ENCODE measurements at regions not wholly inside any gene's neighbourhood (a gene's known extent, or its start where the extent isn't known, plus 50 kb on each side); places are given as distances from the start of the nearest gene placed in this dataset.

DNA sequence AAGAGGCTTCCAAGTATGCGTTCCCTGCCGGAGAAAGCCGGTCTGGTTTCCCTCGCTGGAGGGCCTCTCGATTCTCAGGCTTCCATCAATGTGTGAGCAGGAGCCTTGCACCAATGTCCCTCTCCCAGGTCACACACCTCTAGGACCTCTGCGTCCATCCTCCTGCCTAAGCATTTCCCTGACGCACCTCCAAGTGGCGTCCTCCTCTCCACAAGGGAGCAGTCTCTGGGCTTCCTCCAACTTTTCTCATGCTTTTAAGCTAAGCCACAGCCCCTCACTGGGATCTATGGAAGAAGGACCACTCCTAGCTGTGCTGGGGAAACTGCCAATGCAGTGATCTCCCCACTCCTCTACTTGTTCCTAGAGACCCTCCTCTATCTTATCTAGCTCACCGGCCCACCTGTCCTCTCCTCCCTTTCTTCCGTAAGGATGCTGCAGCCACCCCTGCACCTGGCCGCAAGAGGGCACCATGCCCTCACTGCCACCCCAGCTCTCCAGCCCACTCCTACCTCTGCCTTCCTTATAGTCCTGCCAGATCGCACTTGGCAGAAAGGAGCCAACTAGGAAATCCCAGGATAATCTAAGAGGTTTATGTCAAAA, 258.7 kb downstream of the LRFN2 start:
- TF ChIP-seq, protein P1, sequence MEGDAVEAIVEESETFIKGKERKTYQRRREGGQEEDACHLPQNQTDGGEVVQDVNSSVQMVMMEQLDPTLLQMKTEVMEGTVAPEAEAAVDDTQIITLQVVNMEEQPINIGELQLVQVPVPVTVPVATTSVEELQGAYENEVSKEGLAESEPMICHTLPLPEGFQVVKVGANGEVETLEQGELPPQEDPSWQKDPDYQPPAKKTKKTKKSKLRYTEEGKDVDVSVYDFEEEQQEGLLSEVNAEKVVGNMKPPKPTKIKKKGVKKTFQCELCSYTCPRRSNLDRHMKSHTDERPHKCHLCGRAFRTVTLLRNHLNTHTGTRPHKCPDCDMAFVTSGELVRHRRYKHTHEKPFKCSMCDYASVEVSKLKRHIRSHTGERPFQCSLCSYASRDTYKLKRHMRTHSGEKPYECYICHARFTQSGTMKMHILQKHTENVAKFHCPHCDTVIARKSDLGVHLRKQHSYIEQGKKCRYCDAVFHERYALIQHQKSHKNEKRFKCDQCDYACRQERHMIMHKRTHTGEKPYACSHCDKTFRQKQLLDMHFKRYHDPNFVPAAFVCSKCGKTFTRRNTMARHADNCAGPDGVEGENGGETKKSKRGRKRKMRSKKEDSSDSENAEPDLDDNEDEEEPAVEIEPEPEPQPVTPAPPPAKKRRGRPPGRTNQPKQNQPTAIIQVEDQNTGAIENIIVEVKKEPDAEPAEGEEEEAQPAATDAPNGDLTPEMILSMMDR (IDR thresholded peaks at IDR 0.05; ENCODE audit: insufficient read depth, low read length), result peak; percentile 3
- TF ChIP-seq POLR2AphosphoS5 (IDR thresholded peaks at IDR 0.05; ENCODE audit: low read depth), result no peak
- no peak for TF ChIP-seq SPI1 (IDR thresholded peaks at IDR 0.05; ENCODE audit: borderline replicate concordance, low read depth)
- TF ChIP-seq, protein P2, sequence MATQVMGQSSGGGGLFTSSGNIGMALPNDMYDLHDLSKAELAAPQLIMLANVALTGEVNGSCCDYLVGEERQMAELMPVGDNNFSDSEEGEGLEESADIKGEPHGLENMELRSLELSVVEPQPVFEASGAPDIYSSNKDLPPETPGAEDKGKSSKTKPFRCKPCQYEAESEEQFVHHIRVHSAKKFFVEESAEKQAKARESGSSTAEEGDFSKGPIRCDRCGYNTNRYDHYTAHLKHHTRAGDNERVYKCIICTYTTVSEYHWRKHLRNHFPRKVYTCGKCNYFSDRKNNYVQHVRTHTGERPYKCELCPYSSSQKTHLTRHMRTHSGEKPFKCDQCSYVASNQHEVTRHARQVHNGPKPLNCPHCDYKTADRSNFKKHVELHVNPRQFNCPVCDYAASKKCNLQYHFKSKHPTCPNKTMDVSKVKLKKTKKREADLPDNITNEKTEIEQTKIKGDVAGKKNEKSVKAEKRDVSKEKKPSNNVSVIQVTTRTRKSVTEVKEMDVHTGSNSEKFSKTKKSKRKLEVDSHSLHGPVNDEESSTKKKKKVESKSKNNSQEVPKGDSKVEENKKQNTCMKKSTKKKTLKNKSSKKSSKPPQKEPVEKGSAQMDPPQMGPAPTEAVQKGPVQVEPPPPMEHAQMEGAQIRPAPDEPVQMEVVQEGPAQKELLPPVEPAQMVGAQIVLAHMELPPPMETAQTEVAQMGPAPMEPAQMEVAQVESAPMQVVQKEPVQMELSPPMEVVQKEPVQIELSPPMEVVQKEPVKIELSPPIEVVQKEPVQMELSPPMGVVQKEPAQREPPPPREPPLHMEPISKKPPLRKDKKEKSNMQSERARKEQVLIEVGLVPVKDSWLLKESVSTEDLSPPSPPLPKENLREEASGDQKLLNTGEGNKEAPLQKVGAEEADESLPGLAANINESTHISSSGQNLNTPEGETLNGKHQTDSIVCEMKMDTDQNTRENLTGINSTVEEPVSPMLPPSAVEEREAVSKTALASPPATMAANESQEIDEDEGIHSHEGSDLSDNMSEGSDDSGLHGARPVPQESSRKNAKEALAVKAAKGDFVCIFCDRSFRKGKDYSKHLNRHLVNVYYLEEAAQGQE (IDR thresholded peaks at IDR 0.05; ENCODE audit: insufficient replicate concordance, low read depth), result no peak
- TF ChIP-seq GABPA (IDR thresholded peaks at IDR 0.05; ENCODE audit: low read depth), result no peak

Measured in HL-60 (cell line).